ENCODE measurements at regions not wholly inside any gene's neighbourhood (a gene's known extent, or its start where the extent isn't known, plus 50 kb on each side); places are given as distances from the start of the nearest gene placed in this dataset.
"Not testable (repeated sequence)": the region's sequence is repeated elsewhere in the genome, so short reads cannot be mapped to it uniquely, and the experiment has no call there.

GRCh38 chr4:108427946-108428485 lies 192.4 kb upstream of the RPL34 start:
- intact Hi-C loops (cut with micrococcal nuclease), result no loop called here
- DNase-seq (no peak), ATAC-seq (no peak)

- DNase-seq, result no peak
- intact Hi-C loops (cut with micrococcal nuclease), result no loop called here
- ATAC-seq, result no peak
Observed at GRCh38 chr4:108426493-108426892, 193.9 kb upstream of the RPL34 start.

GRCh38 chr4:108425988-108426387 lies 194.4 kb upstream of the RPL34 start:
- ATAC-seq, result no peak
- intact Hi-C loops (cut with micrococcal nuclease), result no loop called here
- no peak for DNase-seq

GRCh38 chr4:108417923-108418322 lies 202.5 kb upstream of the RPL34 start:
- intact Hi-C loops (cut with micrococcal nuclease), result no loop called here

DNA sequence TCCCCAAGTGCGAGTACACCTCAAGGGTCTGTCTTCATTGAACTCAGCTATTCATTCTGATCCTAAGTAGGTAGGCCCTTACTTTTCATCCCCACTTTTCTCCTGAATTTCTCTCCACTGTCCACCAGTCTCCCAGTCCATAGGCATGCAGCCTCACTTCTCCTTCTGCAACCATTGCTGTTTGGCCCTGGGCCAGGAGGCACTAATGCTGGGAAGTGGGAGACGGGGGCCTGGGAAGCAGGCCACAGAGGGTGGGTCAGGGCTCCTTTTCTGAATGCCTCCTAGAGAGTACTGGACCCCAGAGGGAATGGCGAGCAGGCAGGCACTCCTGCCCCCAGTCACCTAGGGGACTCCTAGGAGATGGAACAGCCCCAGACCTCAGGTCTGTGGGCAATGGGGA lies 203.5 kb upstream of the RPL34 start:
- intact Hi-C loops (cut with micrococcal nuclease), result no loop called here
- no peak for DNase-seq
- no peak for ATAC-seq

More at GRCh38 chr4:108417923-108418322, 202.5 kb upstream of the RPL34 start:
- DNase-seq (no peak), ATAC-seq (no peak)

- DNase-seq (no peak), ATAC-seq (no peak)
- intact Hi-C loops (cut with micrococcal nuclease), result no loop called here
Observed at GRCh38 chr4:108415389-108415788, 205.0 kb upstream of the RPL34 start.

- intact Hi-C loops (cut with micrococcal nuclease), result no loop called here
- ATAC-seq (no peak), DNase-seq (no peak)
Observed at GRCh38 chr4:108411836-108412235, 208.5 kb upstream of the RPL34 start.

- ATAC-seq; intact Hi-C loops (cut with micrococcal nuclease); DNase-seq: not testable (repeated sequence)
Observed at GRCh38 chr4:108409691-108410090, 210.7 kb upstream of the RPL34 start.

- ATAC-seq (no peak), DNase-seq (no peak)
- intact Hi-C loops (cut with micrococcal nuclease), result no loop called here
Observed at GRCh38 chr4:108405586-108405985, 214.8 kb upstream of the RPL34 start.

GRCh38 chr4:108400309-108400708 lies 220.1 kb upstream of the RPL34 start:
- intact Hi-C loops (cut with micrococcal nuclease), result no loop called here
- no peak for DNase-seq
- no peak for ATAC-seq

DNA sequence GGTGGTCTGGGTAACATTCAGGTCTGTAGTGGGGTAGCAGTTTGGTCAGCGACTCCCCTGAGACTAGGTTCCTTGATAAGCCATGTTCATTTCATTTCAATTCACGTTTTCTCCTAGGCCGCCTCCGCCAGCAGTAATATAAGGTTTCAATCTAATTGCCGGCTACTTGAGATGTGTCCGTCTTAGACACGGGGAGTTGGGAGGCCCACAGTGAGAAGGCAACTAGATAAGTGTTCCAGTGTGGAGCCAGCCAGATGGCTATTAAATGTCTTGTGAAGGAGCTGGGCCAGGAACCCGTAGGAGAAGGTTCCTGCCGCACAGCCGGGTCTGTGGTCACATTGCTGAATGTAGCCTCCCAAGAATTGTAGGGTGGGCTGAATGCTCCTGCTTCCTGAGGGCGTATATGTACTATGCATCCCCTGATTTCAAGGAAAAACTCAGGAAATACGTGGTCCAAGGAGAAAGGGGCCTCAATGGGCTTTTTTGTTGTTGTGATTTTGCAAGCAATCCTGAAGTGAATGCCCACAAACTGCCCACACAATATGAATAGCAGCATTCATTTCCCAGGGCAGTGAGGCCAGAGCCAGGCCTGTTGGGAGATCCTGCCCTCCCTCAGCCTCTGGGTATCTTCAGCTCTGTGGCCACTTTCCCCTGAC lies 220.6 kb upstream of the RPL34 start:
- intact Hi-C loops (cut with micrococcal nuclease), result no loop called here
- ATAC-seq (no peak), DNase-seq (no peak)

- ATAC-seq, result no peak
- intact Hi-C loops (cut with micrococcal nuclease), result no loop called here
- DNase-seq, result no peak
Observed at GRCh38 chr4:108398836-108399235, 221.5 kb upstream of the RPL34 start.

- DNase-seq (no peak), ATAC-seq (no peak)
- intact Hi-C loops (cut with micrococcal nuclease), result no loop called here
Observed at GRCh38 chr4:108398316-108398715, 222.1 kb upstream of the RPL34 start.

DNA sequence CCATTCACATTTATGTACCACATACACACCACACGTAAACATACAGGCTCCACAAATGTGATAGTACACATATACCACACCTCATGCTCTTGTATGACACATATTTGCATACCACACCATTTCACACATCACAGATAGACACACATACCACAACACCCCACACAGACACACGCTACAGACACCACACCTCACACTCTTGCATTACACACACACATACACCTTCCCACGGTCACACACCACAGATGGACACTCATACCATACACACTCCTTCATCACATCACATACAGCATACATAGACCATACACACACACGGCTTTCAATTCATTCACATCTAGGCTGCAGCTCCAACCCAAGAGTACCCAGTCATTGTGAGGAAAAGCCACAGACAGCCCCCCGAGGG lies 222.5 kb upstream of the RPL34 start:
- intact Hi-C loops (cut with micrococcal nuclease), result no loop called here
- DNase-seq, result no peak
- ATAC-seq, result no peak

GRCh38 chr4:108396900-108397497 lies 223.4 kb upstream of the RPL34 start:
- ATAC-seq (no peak), DNase-seq (no peak)
- intact Hi-C loops (cut with micrococcal nuclease), result no loop called here

DNA sequence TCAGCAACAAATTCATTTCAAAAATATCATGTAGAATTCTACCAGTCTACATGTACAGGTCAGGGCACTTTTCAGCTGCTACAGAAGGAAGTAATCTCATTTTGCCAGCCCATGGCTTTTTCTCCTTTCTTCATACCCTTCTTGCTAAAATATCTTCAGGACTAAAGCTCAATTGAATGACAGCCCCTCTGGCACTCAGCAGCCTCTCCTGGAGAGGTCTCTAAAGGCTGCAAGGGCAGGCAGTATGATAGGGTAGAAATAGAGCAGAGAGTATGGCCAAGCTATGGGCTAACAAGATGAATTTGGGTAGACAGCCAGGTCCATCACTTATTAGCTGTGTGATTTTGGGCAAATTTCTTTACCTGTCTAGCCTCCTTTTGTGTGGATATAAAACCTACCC lies 224.6 kb upstream of the RPL34 start:
- ATAC-seq (no peak), DNase-seq (no peak)
- intact Hi-C loops (cut with micrococcal nuclease), result no loop called here

DNA sequence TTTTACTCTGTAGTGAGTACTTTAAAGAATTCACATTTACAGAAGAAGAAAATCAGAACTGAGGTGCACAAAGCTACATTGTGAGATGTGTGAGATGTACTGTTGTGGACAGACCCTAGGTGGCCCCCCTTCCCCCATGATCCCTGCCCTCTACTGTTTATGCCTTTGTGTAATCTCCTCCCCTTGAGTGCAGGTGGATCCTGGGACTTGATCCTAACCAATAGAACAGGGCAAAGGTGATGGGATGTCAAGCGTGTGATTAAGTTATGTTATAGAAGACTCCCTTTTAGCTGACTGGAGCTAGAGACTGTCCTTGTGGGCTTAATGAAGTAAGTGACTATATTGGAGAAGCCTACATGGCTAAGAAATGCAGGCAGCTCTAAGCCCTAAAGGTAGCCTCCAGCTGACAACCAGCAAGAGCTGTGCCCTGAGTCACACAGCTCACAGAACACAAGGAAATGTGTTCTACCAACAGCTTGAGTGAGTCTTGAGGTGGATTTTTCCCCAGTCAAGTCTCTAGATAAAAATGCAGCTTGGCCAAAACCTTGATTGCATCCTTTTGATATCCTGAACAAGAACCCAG lies 225.2 kb upstream of the LEF1 start:
- intact Hi-C loops (cut with micrococcal nuclease), result loop anchor here (5.0 kb wide), 1 partner anchor 193 kb away; no protein-coding TSS in a partner anchor
- no peak for DNase-seq

DNA sequence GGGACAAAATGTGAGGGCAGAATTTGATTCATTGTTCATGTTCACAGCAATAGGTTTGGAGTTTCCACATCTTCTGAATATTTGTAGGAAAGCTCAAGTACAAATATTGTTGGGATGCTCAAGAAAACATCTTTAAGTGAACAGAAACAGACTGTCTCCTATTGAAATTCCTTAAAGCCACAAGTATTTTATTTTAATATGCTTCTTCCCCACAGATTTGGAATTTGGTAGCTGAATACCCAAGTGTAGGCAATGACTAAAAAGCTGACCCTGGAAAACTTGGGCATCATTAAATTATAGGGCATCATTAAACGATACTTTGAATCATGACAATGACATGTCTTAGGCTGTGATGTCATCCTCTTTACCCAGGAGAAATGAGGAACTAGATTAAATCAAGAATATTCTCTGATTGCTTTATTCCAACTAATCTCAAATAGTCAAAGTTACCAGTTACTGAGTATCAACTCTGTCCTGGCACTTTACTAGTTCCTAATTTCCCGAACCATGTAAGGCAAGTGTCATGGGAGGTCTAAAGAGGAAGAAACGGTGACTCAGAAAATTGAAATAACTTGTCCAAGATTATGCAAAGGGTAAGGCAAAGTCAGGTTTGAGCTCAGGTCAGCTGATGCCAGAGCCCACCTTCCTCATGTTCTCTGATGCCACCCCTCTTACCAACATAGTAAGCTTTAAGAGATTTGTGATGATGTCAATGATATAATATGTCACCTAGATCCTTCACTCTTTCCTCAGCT lies 223.1 kb upstream of the LEF1 start:
- intact Hi-C loops (cut with micrococcal nuclease), result loop anchor here (5.0 kb wide), 1 partner anchor 195 kb away; no protein-coding TSS in a partner anchor
- ATAC-seq (no peak), DNase-seq (no peak)

More for the DNA sequence above, 225.2 kb upstream of the LEF1 start:
- no peak for ATAC-seq

- intact Hi-C loops (cut with micrococcal nuclease), result no loop called here
- no peak for DNase-seq
- no peak for ATAC-seq
Observed at GRCh38 chr4:108385076-108385475, 216.3 kb upstream of the LEF1 start.

- no peak for ATAC-seq
- DNase-seq, result no peak
- intact Hi-C loops (cut with micrococcal nuclease), result no loop called here
Observed at GRCh38 chr4:108384544-108384943, 215.8 kb upstream of the LEF1 start.

Data from left ventricle myocardium superior (tissue), 1 donor.